Epithelial cell of proximal tubule (primary cell): ENCODE measurements at regions not wholly inside any gene's neighbourhood (a gene's known extent, or its start where the extent isn't known, plus 50 kb on each side); places are given as distances from the start of the nearest gene placed in this dataset.

Experiments used
- DNase-seq: peaks from one replicate; pipeline ENCODE4 v3.0.0-alpha.2; 2011; ENCODE audit warnings: low read depth
- H3K4me3 ChIP-seq: 2 replicates; pipeline ENCODE4 v1.5.1; 2011; ENCODE audit warnings: low read depth, mild to moderate bottlenecking, low read length
- CTCF ChIP-seq: conservative IDR thresholded peaks from 2 replicates; pipeline ENCODE4 v1.5.1; 2012; ENCODE audit warnings: low read depth, mild to moderate bottlenecking, low read length

GRCh38 chr1:188058801-188059200 lies 1230.1 kb downstream of the PLA2G4A start:
- no peak overlapping the region for H3K4me3 ChIP-seq
- DNase-seq, result no peak
- no peak for TF ChIP-seq CTCF

DNA sequence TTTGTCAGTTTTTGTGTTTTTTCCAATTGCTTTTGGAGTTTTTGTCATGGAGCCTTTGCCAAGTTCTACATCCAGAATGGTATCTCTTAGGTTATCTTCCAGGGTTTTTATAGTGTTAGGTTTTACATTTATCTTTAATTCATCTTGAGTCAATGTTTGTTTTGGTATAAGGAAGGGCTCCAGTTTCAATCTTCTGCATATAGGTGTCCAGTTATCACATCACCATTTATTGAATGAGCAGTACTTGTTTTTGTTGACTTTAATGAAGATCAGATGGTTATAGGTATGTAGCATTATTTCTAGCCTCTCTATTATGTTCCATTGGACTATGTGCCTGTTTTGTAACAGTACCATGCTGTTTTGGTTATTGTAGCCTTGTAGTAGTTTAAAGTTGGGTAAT lies 1233.1 kb downstream of the PLA2G4A start:
- DNase-seq, result no peak

DNA sequence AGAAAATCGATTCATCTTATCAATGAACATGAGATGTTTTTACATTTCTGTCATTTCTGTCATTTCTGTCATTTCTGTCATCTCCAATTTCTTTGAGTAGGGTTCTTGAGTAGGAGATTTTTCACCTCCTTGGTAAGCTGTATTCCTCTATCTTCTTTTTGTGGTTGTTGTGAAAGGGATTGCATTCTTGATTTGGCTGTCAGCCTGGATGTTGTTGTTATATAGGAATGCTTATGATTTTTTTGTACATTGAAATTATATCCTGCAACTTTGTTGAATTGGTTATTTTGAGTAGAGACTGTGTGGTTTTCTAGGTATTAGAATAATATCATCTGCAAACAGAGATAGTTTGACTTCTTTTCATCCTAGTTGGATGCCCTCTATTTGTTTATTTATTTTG lies 1233.7 kb downstream of the PLA2G4A start:
- TF ChIP-seq CTCF, result no peak
- no peak overlapping the region for H3K4me3 ChIP-seq
- DNase-seq, result no peak

More for the DNA sequence above, 1233.1 kb downstream of the PLA2G4A start:
- no peak for TF ChIP-seq CTCF
- no peak overlapping the region for H3K4me3 ChIP-seq

DNA sequence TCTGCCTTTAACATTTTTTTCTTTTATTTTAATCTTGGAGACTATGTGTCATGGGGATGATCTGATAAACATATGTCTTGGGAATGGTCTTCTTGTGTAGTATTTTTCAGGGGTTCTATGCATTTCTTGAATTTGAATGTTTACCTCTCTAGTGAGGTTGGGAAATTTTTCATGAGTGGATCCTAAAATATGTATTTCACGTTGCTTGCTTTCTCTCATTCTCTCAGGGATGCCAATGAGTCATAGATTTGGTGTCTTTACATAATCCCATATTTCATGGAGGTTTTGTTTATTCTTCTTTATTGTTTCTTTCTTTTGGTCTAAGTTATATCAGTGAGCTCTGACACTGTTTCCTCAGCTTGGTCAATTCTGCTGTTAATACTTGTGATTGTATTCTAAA lies 1237.2 kb downstream of the PLA2G4A start:
- no peak for TF ChIP-seq CTCF
- DNase-seq, result no peak
- no peak overlapping the region for H3K4me3 ChIP-seq

DNA sequence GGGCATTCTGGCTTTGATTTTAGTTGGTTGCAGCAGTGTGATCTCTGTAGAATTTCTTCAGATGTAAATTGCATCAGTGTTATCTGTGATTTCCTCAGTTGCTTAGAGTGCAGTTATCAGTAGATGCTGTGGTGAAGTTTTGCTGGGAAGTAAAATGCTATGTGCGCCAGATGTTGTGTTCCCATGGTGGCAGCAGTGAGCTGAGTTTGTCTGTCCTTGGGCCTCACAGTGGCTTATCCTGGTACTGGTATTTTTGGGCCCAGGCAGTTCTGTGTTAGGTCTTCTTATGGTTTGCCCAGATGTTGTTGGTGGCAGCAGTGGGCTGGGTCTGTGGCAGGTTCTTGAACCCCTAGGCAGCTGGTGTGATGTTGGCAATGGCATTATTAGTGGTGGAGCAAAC lies 1242.1 kb downstream of the PLA2G4A start:
- TF ChIP-seq CTCF, result peak; percentile 12

DNA sequence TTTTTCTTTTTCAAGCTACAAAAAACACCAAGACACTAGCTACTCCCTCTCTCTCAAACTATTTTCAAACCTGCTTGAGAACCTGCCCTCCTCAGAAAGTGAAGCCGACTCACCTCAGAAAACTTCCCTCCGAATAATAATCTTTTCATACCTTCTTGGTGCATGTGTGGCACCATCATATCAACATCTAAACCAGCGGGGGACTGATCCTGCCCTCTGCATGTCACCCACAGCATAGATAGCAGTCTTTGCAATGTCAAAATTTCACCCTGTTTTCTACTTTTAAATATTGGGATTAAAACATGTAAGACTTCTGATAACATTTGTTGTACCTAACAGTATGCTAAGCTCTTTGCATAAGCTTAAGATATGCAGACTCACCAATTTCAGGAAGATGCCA lies 1260.3 kb downstream of the PLA2G4A start:
- no peak for DNase-seq
- H3K4me3 ChIP-seq, result no peak overlapping the region
- no peak for TF ChIP-seq CTCF

More for the DNA sequence above, 1242.1 kb downstream of the PLA2G4A start:
- H3K4me3 ChIP-seq, result no peak overlapping the region
- DNase-seq, result no peak

- TF ChIP-seq CTCF, result no peak
- no peak overlapping the region for H3K4me3 ChIP-seq
- DNase-seq, result no peak
Observed at GRCh38 chr1:188089461-188089860, 1260.7 kb downstream of the PLA2G4A start.
